ENCODE measurements at regions not wholly inside any gene's neighbourhood (a gene's known extent, or its start where the extent isn't known, plus 50 kb on each side); places are given as distances from the start of the nearest gene placed in this dataset.

- Mint-ChIP-seq H3K4me3 (no peak overlapping the region), H3K9me3 (no peaks in the 10 kb centered on the region), H3K27ac (no peak overlapping the region), H3K4me1 (peaks cover 6% of the 10 kb centered on the region), H3K36me3 (no peaks in the 10 kb centered on the region)
- ATAC-seq: no peak
- no peak for DNase-seq (ENCODE audit: low spot score in 2 of 2)
These were observed 371.7 kb upstream of the IRX4 start for GRCh38 chr5:2254406-2254805.

- DNase-seq (ENCODE audit: low spot score in 2 of 2): no peak
- Mint-ChIP-seq H3K4me3 (no peak overlapping the region), H3K27ac (no peak overlapping the region), H3K36me3 (no peaks in the 10 kb centered on the region), H3K9me3 (no peaks in the 10 kb centered on the region), H3K4me1 (peaks cover 6% of the 10 kb centered on the region)
- ATAC-seq: no peak
These were observed 370.6 kb upstream of the IRX4 start for GRCh38 chr5:2253040-2253975.

- Mint-ChIP-seq H3K27ac (no peak overlapping the region), H3K4me1 (peaks cover 6% of the 10 kb centered on the region), H3K36me3 (no peaks in the 10 kb centered on the region), H3K4me3 (no peak overlapping the region), H3K9me3 (peaks cover 5% of the 10 kb centered on the region)
- DNase-seq (ENCODE audit: low spot score in 2 of 2) (no peak), ATAC-seq (peak; percentile 12)
These were observed 369.0 kb upstream of the IRX4 start for GRCh38 chr5:2251751-2252150.

GRCh38 chr5:2251298-2251697, 368.6 kb upstream of the IRX4 start:
- Mint-ChIP-seq H3K4me1 (peaks cover 6% of the 10 kb centered on the region), H3K9me3 (peaks cover 5% of the 10 kb centered on the region), H3K27ac (no peak overlapping the region), H3K4me3 (no peak overlapping the region), H3K36me3 (no peaks in the 10 kb centered on the region)
- ATAC-seq (peak; percentile 26), DNase-seq (ENCODE audit: low spot score in 2 of 2) (no peak)

GRCh38 chr5:2250365-2250950, 367.7 kb upstream of the IRX4 start:
- DNase-seq (ENCODE audit: low spot score in 2 of 2) (no peak), ATAC-seq (no peak)
- H3K4me3 Mint-ChIP-seq: no peak overlapping the region
- H3K36me3 Mint-ChIP-seq: no peaks in the 10 kb centered on the region
- peaks cover 5% of the 10 kb centered on the region for H3K9me3 Mint-ChIP-seq
- no peak overlapping the region for H3K27ac Mint-ChIP-seq
- no peaks in the 10 kb centered on the region for H3K4me1 Mint-ChIP-seq

GRCh38 chr5:2249442-2249841, 366.7 kb upstream of the IRX4 start:
- DNase-seq (ENCODE audit: low spot score in 2 of 2): no peak
- H3K27ac Mint-ChIP-seq: no peak overlapping the region
- no peaks in the 10 kb centered on the region for H3K4me1 Mint-ChIP-seq
- no peak overlapping the region for H3K4me3 Mint-ChIP-seq
- no peaks in the 10 kb centered on the region for H3K36me3 Mint-ChIP-seq
- peak; percentile 8 for ATAC-seq
- peaks cover 5% of the 10 kb centered on the region for H3K9me3 Mint-ChIP-seq

GRCh38 chr5:2249026-2249425, 366.3 kb upstream of the IRX4 start:
- Mint-ChIP-seq H3K27ac (no peak overlapping the region), H3K4me1 (no peaks in the 10 kb centered on the region), H3K9me3 (peaks cover 5% of the 10 kb centered on the region), H3K36me3 (no peaks in the 10 kb centered on the region), H3K4me3 (no peak overlapping the region)
- DNase-seq (ENCODE audit: low spot score in 2 of 2) (no peak), ATAC-seq (no peak)

- ATAC-seq (no peak), DNase-seq (ENCODE audit: low spot score in 2 of 2) (no peak)
- H3K36me3 Mint-ChIP-seq: no peaks in the 10 kb centered on the region
- H3K4me1 Mint-ChIP-seq: no peaks in the 10 kb centered on the region
- H3K27ac Mint-ChIP-seq: no peak overlapping the region
- H3K9me3 Mint-ChIP-seq: peaks cover 6% of the 10 kb centered on the region
- no peak overlapping the region for H3K4me3 Mint-ChIP-seq
These were observed 359.8 kb upstream of the IRX4 start for GRCh38 chr5:2242539-2242938.

- no peak overlapping the region for H3K4me3 Mint-ChIP-seq
- no peaks in the 10 kb centered on the region for H3K4me1 Mint-ChIP-seq
- ATAC-seq: no peak
- H3K9me3 Mint-ChIP-seq: peaks cover 6% of the 10 kb centered on the region
- no peak overlapping the region for H3K27ac Mint-ChIP-seq
- DNase-seq (ENCODE audit: low spot score in 2 of 2): no peak
- no peaks in the 10 kb centered on the region for H3K36me3 Mint-ChIP-seq
These were observed 359.1 kb upstream of the IRX4 start for GRCh38 chr5:2241842-2242241.

- ATAC-seq: no peak
- Mint-ChIP-seq H3K4me3 (no peak overlapping the region), H3K27ac (no peak overlapping the region), H3K4me1 (no peaks in the 10 kb centered on the region), H3K36me3 (no peaks in the 10 kb centered on the region), H3K9me3 (peaks cover 6% of the 10 kb centered on the region)
- DNase-seq (ENCODE audit: low spot score in 2 of 2): no peak
These were observed 357.6 kb upstream of the IRX4 start for GRCh38 chr5:2240118-2240904.

- Mint-ChIP-seq H3K4me3 (no peak overlapping the region), H3K27ac (no peak overlapping the region), H3K9me3 (peaks cover 11% of the 10 kb centered on the region), H3K4me1 (no peaks in the 10 kb centered on the region), H3K36me3 (no peaks in the 10 kb centered on the region)
- ATAC-seq (no peak), DNase-seq (ENCODE audit: low spot score in 2 of 2) (no peak)
These were observed 356.6 kb upstream of the IRX4 start for GRCh38 chr5:2239201-2239910.

- Mint-ChIP-seq H3K27ac (no peak overlapping the region), H3K9me3 (peaks cover 14% of the 10 kb centered on the region), H3K36me3 (no peaks in the 10 kb centered on the region), H3K4me3 (no peak overlapping the region), H3K4me1 (no peaks in the 10 kb centered on the region)
- no peak for DNase-seq (ENCODE audit: low spot score in 2 of 2)
- no peak for ATAC-seq
These were observed 356.0 kb upstream of the IRX4 start for GRCh38 chr5:2238732-2239131.

- no peak for DNase-seq (ENCODE audit: low spot score in 2 of 2)
- Mint-ChIP-seq H3K36me3 (no peaks in the 10 kb centered on the region), H3K4me1 (no peaks in the 10 kb centered on the region), H3K27ac (no peak overlapping the region), H3K9me3 (no peaks in the 10 kb centered on the region), H3K4me3 (no peak overlapping the region)
- ATAC-seq: peak; percentile 21
These were observed 344.7 kb upstream of the IRX4 start for GRCh38 chr5:2227433-2227832.

- H3K4me3 Mint-ChIP-seq: no peak overlapping the region
These were observed 342.0 kb upstream of the IRX4 start for GRCh38 chr5:2224689-2225088.

GRCh38 chr5:2223303-2223702, 340.6 kb upstream of the IRX4 start:
- H3K4me1 Mint-ChIP-seq: no peaks in the 10 kb centered on the region
- H3K9me3 Mint-ChIP-seq: no peaks in the 10 kb centered on the region
- no peak overlapping the region for H3K4me3 Mint-ChIP-seq
- no peaks in the 10 kb centered on the region for H3K36me3 Mint-ChIP-seq
- DNase-seq (ENCODE audit: low spot score in 2 of 2) (no peak), ATAC-seq (no peak)
- no peak overlapping the region for H3K27ac Mint-ChIP-seq

More at GRCh38 chr5:2224689-2225088, 342.0 kb upstream of the IRX4 start:
- Mint-ChIP-seq H3K4me1 (no peaks in the 10 kb centered on the region), H3K36me3 (no peaks in the 10 kb centered on the region), H3K9me3 (no peaks in the 10 kb centered on the region), H3K27ac (no peak overlapping the region)
- DNase-seq (ENCODE audit: low spot score in 2 of 2): no peak
- no peak for ATAC-seq
